Loucy (cell line): ENCODE measurements at regions not wholly inside any gene's neighbourhood (a gene's known extent, or its start where the extent isn't known, plus 50 kb on each side); places are given as distances from the start of the nearest gene placed in this dataset.

Source experiments
- EZH2phosphoT487 ChIP-seq: fragments of 200-600 bp; IDR thresholded peaks from 2 replicates; pipeline ENCODE4 v1.6.1; 2018; ENCODE audit warnings: antibody characterized with exemption, mild to moderate bottlenecking, moderate library complexity, borderline replicate concordance
- TF ChIP-seq, protein P1 (sequence below): fragments of 200-600 bp; sonication (generic); conservative IDR thresholded peaks from 2 replicates; pipeline ENCODE4 v1.5.1; 2014; ENCODE audit warnings: mild to moderate bottlenecking, antibody characterized with exemption, low read length

DNA sequence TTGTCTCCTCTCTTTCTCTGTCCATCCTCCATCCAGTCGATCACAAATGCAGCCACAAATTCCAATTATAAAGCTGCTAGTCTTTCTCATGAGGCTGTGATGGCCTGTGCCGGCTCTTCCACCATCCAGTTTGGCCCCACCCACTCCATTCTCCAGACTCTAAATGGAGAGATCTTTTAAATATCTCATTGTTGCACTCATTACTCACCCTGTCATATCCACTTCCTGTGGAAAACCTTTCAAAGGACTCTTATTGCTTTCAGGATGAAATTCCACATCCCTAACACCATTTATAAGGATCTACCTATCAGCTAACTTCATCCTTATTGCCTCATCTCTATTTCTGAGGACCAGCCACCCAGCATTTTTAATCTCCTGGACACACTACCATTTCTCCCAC lies 70.6 kb downstream of the NRN1 start:
- TF ChIP-seq, protein P1, sequence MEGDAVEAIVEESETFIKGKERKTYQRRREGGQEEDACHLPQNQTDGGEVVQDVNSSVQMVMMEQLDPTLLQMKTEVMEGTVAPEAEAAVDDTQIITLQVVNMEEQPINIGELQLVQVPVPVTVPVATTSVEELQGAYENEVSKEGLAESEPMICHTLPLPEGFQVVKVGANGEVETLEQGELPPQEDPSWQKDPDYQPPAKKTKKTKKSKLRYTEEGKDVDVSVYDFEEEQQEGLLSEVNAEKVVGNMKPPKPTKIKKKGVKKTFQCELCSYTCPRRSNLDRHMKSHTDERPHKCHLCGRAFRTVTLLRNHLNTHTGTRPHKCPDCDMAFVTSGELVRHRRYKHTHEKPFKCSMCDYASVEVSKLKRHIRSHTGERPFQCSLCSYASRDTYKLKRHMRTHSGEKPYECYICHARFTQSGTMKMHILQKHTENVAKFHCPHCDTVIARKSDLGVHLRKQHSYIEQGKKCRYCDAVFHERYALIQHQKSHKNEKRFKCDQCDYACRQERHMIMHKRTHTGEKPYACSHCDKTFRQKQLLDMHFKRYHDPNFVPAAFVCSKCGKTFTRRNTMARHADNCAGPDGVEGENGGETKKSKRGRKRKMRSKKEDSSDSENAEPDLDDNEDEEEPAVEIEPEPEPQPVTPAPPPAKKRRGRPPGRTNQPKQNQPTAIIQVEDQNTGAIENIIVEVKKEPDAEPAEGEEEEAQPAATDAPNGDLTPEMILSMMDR, result no peak
- no peak for TF ChIP-seq EZH2phosphoT487
